Right lobe of liver (tissue), 4 donors: ENCODE measurements at regions not wholly inside any gene's neighbourhood (a gene's known extent, or its start where the extent isn't known, plus 50 kb on each side); places are given as distances from the start of the nearest gene placed in this dataset.

Experiments
- CTCF ChIP-seq, 4 donors: fragments of 200-600 bp in 3 of 4; fragments of 450-650 bp in 1 of 4; IDR thresholded peaks; one replicate each; pipeline versions ENCODE4 v1.5.1 to v1.8.0; 2016 to 2022; ENCODE audit warnings: antibody characterized with exemption in 4 of 4, mild to moderate bottlenecking in 2 of 4
- POLR2A ChIP-seq: fragments of 450-650 bp; IDR thresholded peaks from one replicate; pipeline ENCODE4 v1.6.1; 2017; ENCODE audit warnings: antibody characterized with exemption, mild to moderate bottlenecking
- donor health status: DM: no; HTN: no; CAD: no.
- donor health status: DM: no; HTN: no; CAD: no.
- donor health status: DM: no; HTN: yes; CAD: no.

DNA sequence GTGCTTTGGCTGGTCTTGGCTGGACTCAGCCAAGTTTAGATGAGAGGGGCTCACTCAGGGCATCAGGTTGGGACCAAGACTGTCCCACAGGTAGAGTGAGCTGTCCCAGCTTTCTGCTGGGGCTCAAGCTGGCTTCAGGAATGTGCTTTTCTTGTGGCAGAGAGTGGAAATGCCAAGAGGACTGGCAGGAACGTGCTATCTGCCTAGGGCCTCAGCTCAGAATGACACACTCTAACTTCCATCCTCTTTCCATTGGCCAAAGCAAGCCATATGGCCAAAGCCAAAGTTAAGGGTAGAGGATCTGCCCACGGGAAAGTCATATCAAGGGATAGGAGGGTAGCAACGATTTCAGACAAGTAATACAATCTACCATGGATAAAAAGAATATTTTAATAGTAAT, 178.8 kb downstream of the ABHD5 start:
- no peak for TF ChIP-seq CTCF (IDR thresholded peaks at IDR 0.05)
- no peak for TF ChIP-seq POLR2A
